Embryonic facial prominence (tissue), 1 donor: ENCODE measurements at regions not wholly inside any gene's neighbourhood (a gene's known extent, or its start where the extent isn't known, plus 50 kb on each side); places are given as distances from the start of the nearest gene placed in this dataset.

Experiments
- DNase-seq: peaks from one replicate; pipeline ENCODE4 v3.0.0-alpha.2; 2016; ENCODE audit errors: extremely low spot score

GRCh38 chr6:156648616-156649015 lies 128.6 kb upstream of the ARID1B start:
- DNase-seq = no peak

GRCh38 chr6:156647991-156648390 lies 129.2 kb upstream of the ARID1B start:
- DNase-seq = no peak

GRCh38 chr6:156647140-156647784 lies 129.9 kb upstream of the ARID1B start:
- DNase-seq = no peak

- no peak for DNase-seq
Observed at GRCh38 chr6:156646496-156646895, 130.7 kb upstream of the ARID1B start.

GRCh38 chr6:156645097-156645496 lies 132.1 kb upstream of the ARID1B start:
- DNase-seq = no peak

GRCh38 chr6:156639009-156639721 lies 138.0 kb upstream of the ARID1B start:
- no peak for DNase-seq

- no peak for DNase-seq
Observed at GRCh38 chr6:156638581-156638980, 138.6 kb upstream of the ARID1B start.

- no peak for DNase-seq
Observed at GRCh38 chr6:156634951-156635371, 142.2 kb upstream of the ARID1B start.

- DNase-seq = no peak
Observed at GRCh38 chr6:156634048-156634447, 143.1 kb upstream of the ARID1B start.

GRCh38 chr6:156633291-156633690 lies 143.9 kb upstream of the ARID1B start:
- no peak for DNase-seq

GRCh38 chr6:156630613-156631302 lies 146.4 kb upstream of the ARID1B start:
- DNase-seq = no peak

- no peak for DNase-seq
Observed at GRCh38 chr6:156628805-156629204, 148.4 kb upstream of the ARID1B start.

- no peak for DNase-seq
Observed at GRCh38 chr6:156627524-156627923, 149.7 kb upstream of the ARID1B start.

GRCh38 chr6:156622185-156622584 lies 155.0 kb upstream of the ARID1B start:
- no peak for DNase-seq

GRCh38 chr6:156620331-156620730 lies 156.8 kb upstream of the ARID1B start:
- no peak for DNase-seq

GRCh38 chr6:156618600-156619205 lies 158.5 kb upstream of the ARID1B start:
- DNase-seq = no peak

- no peak for DNase-seq
Observed at GRCh38 chr6:156617941-156618340, 159.2 kb upstream of the ARID1B start.

GRCh38 chr6:156617376-156617775 lies 159.8 kb upstream of the ARID1B start:
- no peak for DNase-seq

GRCh38 chr6:156616495-156616894 lies 160.7 kb upstream of the ARID1B start:
- no peak for DNase-seq

GRCh38 chr6:156613996-156614395 lies 163.2 kb upstream of the ARID1B start:
- DNase-seq = no peak

GRCh38 chr6:156612361-156612760 lies 164.8 kb upstream of the ARID1B start:
- no peak for DNase-seq

- no peak for DNase-seq
Observed at GRCh38 chr6:156602066-156602385, 175.2 kb upstream of the ARID1B start.
